GM13977 (cell line): ENCODE measurements at regions not wholly inside any gene's neighbourhood (a gene's known extent, or its start where the extent isn't known, plus 50 kb on each side); places are given as distances from the start of the nearest gene placed in this dataset.

Experiments
- DNase-seq: peaks from one replicate; pipeline ENCODE4 v3.0.0; 2012; ENCODE audit warnings: low spot score
- CTCF ChIP-seq: IDR thresholded peaks from 2 replicates; pipeline ENCODE4 v1.5.1; 2012; ENCODE audit warnings: mild to moderate bottlenecking, control low read depth; ENCODE audit not compliant: insufficient read depth; ENCODE audit errors: extremely low read depth, missing control alignments
- in situ Hi-C: fragments of 300-500 bp; cut with MboI; formaldehyde crosslinking; loops from one replicate; pipeline ENCODE4 v1.12.0; 2022; ENCODE audit warnings: low sequenced_read_pairs, low pct_unique_long_range_greater_than_20kb, mixed read lengths, inconsistent platforms; ENCODE audit not compliant: unreplicated experiment

DNA sequence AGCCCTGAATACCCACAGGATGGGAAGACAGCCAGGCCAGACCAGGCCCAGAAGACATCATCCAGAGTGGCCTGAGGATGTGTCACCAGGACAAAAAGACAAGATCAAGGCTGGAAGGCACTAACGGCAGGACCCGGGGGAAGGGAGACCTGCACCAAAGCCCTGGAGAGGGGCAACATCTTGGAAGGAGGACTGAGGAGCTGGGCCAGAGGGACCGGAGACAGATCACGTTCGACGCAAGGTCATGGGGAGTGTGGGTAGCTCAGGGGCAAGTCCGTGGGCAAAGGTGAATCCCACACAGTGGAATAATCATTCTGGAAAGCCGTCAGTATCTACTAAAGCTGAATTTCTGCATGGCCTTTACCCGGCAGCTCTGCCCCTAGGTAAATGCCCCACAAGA, 478.6 kb downstream of the MATN1 start:
- TF ChIP-seq CTCF, result no peak
- no peak for DNase-seq
- in situ Hi-C loops, result no loop called here

DNA sequence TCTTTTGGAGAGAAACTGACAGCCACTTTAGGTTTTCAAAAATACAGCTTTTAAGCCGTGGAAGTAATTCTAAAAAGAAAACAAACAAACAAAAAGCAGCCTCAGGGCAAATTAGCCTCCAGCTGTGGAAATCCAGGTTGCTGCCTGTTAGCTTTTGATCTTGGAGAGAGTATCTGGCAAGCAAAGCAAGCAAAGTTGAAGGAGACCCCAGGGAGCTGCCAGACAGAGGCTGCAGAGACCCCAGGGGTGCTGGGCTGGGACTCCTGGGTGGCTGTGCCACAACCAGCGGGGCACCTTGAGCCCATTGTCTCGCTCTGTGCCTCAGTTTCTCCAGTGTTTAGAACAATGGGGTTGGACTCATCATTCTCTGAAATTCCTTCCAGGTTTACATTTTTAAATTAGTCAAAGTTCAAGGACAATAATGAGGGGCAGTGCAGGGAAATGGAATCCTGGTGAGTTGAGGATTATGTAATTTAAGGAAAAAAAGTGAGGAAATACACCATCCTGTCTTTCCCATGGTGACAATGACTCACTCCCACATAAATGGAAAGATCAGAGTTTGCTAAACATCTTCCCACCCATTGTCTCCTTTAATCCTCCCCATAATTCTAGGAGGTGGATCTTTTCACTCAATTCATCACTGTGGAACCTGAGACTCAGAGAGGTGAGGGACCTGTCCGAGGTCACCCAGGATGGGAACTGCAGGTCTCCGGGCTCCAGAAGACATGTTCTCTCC, 480.5 kb downstream of the MATN1 start:
- in situ Hi-C loops, result no loop called here
- DNase-seq, result no peak
- no peak for TF ChIP-seq CTCF

GRCh38 chr1:30242168-30242567, 481.2 kb downstream of the MATN1 start:
- no peak for TF ChIP-seq CTCF
- in situ Hi-C loops, result no loop called here
- no peak for DNase-seq

DNA sequence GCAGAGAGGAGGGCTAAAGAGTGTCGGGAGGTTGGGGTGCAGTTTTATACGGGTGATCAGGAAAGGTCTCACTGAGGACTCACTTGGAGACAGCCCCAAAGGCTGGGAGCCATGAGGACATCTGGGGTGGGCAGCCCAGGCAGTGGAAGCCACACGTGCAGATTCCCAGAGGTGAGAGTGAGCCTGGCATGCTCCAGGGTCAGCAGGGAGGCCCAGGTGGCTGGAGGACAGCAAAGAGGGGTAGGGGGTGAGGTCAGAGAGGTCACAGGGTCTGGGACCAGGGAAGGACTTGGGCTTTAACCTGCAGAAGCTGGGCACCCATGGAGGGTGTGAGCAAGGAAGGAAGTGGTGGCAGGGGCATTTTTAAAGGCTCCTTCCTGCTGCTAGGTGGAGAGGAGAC, 481.7 kb downstream of the MATN1 start:
- in situ Hi-C loops, result no loop called here
- DNase-seq, result no peak
- no peak for TF ChIP-seq CTCF

DNA sequence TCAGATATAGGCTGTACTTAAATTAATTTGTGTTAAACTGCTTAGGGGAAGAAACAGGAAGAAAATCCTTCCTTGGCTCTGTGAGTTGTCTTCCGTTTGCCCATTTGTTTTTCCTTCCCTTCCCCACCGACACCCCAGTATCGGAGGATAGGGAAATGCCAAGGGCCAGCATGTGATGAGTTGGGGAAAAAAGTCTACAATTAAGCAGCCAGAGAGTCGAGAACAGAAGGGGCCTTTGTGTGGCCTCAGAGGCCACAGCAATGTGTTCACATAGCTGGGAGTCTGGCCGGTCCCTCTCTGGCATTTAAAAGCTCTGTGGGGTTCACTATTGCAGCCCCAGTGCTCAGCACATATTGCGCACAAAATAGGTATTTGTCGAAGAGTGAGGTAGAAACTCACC, 489.3 kb downstream of the MATN1 start:
- no peak for DNase-seq
- no peak for TF ChIP-seq CTCF
- in situ Hi-C loops, result no loop called here

- DNase-seq, result peak; percentile 62
- in situ Hi-C loops, result no loop called here
- TF ChIP-seq CTCF, result peak; percentile 70
These were observed 491.0 kb downstream of the MATN1 start for GRCh38 chr1:30232288-30232899.
